ENCODE measurements at regions not wholly inside any gene's neighbourhood (a gene's known extent, or its start where the extent isn't known, plus 50 kb on each side); places are given as distances from the start of the nearest gene placed in this dataset.
A peak's percentile ranks its signal among the peaks of the same experiment; 100 is the strongest.

- TF ChIP-seq CTCF (IDR thresholded peaks at IDR 0.05) (peak; percentile 66), GATA2 (CRISPR knock-in tag; IDR thresholded peaks at IDR 0.05) (no peak), POLR2AphosphoS5 (IDR thresholded peaks at IDR 0.05; ENCODE audit: low read depth, low read length) (no peak), SMC3 (IDR thresholded peaks at IDR 0.05; ENCODE audit: low read depth, low read length) (no peak), YY1 (IDR thresholded peaks at IDR 0.05; ENCODE audit: low read depth) (peak; percentile 19; the same call in 1 of the 2 replicates), MAX (IDR thresholded peaks at IDR 0.05; ENCODE audit: low read depth) (no peak), PBX3 (IDR thresholded peaks at IDR 0.05) (no peak), EP300 (IDR thresholded peaks at IDR 0.05; ENCODE audit: borderline replicate concordance in 1 of 2, low read depth in 1 of 2, low read length in 1 of 2) (no peak), EZH2phosphoT487 (IDR thresholded peaks at IDR 0.05; ENCODE audit: borderline replicate concordance, low read depth) (no peak)
- TF ChIP-seq, protein P1, sequence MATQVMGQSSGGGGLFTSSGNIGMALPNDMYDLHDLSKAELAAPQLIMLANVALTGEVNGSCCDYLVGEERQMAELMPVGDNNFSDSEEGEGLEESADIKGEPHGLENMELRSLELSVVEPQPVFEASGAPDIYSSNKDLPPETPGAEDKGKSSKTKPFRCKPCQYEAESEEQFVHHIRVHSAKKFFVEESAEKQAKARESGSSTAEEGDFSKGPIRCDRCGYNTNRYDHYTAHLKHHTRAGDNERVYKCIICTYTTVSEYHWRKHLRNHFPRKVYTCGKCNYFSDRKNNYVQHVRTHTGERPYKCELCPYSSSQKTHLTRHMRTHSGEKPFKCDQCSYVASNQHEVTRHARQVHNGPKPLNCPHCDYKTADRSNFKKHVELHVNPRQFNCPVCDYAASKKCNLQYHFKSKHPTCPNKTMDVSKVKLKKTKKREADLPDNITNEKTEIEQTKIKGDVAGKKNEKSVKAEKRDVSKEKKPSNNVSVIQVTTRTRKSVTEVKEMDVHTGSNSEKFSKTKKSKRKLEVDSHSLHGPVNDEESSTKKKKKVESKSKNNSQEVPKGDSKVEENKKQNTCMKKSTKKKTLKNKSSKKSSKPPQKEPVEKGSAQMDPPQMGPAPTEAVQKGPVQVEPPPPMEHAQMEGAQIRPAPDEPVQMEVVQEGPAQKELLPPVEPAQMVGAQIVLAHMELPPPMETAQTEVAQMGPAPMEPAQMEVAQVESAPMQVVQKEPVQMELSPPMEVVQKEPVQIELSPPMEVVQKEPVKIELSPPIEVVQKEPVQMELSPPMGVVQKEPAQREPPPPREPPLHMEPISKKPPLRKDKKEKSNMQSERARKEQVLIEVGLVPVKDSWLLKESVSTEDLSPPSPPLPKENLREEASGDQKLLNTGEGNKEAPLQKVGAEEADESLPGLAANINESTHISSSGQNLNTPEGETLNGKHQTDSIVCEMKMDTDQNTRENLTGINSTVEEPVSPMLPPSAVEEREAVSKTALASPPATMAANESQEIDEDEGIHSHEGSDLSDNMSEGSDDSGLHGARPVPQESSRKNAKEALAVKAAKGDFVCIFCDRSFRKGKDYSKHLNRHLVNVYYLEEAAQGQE (IDR thresholded peaks at IDR 0.05; ENCODE audit: low read depth, low read length), result 0 out of 2 replicates have a peak, but pooled peaks have one; percentile 10
Observed at GRCh38 chr20:29427201-29428060, 1830.0 kb upstream of the DEFB115 start.
